SK-N-DZ (cell line): ENCODE measurements at regions not wholly inside any gene's neighbourhood (a gene's known extent, or its start where the extent isn't known, plus 50 kb on each side); places are given as distances from the start of the nearest gene placed in this dataset.

Source experiments
- DNase-seq: peaks from one replicate; pipeline ENCODE4 v3.0.0-alpha.2; 2015; ENCODE audit warnings: low spot score

DNA sequence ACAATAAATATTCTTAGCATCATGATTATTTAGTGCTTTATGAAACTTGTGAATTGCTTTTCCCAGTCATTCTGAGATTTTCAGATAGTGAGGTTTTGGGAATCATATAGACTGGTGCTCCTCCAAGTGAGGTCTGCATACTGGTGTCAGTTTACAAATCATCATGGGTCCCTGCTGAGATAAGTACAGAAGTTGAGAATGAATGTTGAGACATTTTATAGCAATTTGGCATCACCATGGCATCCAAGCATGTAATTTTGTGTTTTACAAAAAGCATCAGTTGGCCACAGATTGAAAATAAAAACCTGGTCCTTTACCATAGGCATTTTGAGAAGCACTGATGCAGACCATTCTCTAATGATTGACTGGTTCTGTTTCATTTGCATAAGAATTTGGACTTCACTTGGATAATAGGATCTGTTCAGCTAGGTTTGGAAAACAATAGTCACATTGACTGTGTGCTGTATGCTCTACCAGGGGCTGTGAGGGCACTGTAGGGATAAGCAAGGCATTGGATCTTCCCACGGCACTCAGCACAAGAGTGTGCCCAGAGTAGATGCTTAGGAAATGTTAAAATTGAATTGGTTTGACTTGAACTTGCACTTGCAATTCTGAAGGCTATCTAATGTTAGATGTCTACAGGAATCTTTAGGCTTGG lies 79.0 kb upstream of the JUN start:
- DNase-seq = no peak

DNA sequence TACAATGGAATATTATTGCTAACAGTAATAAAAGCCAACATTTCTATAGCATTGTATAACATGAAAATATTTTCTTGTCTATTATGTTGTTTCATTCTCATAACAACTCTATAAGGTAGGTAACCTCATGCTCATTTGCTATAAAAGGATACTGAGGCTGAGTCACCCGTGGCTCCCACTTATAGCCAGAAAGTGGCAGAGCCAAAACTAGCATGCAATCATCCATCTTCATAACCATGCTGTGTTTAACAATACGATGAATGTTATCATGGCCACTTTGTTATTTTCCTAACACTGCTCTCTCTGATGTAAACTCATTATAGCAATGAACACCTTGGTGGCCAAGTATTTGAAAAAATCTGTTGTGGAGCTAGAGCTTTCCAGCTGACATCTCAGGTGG lies 80.8 kb upstream of the JUN start:
- DNase-seq = no peak

DNA sequence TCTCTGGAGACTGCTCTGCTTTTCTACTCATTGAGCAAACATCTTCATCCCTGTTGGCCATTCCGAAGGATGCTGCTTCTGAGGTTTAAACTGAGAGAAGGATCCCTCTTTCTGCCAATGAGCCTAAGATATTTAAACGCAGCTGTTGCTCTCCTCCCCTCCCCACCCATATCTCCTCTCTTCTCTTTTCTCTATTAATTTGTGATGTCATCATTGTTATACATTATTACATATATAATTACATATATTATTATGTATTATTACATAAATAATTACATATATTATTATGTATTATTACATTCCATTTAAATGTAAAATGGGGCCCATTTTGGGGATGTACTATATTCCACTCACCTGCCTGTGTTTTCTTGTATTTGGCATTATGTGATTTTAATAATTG lies 82.7 kb upstream of the JUN start:
- no peak for DNase-seq

DNA sequence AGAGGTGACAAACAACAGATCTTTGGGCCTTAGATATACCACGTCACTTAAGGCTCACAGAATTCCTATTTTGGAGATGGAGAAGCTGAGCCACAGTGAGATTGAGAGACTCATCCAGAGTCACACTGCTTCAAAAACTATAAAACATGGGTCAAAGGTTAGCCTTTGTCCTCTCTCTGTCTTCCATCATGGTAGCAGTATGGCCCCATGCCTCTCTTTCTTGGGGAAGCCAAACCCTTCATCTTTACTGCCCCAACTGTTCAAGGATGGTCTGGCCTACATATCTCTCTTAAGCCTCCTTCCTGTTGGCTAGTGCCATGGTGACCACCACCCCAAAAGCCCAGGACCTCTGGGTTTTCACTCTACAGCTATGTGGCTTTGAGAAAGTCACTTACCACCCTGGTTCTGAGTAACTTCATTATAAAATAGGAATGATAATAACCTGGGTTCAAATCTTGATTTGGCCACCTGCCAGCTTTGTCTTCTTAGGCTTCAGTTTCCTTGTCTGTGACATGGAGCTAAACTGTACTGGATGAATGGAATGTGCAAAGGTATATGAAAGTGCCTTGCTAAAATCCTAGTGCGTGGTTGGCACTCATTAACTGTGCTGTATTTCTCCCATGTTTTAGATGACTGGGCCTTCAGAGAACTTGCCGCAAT lies 85.9 kb upstream of the JUN start:
- DNase-seq = no peak

GRCh38 chr1:58870298-58870676 lies 86.4 kb upstream of the JUN start:
- DNase-seq = no peak

DNA sequence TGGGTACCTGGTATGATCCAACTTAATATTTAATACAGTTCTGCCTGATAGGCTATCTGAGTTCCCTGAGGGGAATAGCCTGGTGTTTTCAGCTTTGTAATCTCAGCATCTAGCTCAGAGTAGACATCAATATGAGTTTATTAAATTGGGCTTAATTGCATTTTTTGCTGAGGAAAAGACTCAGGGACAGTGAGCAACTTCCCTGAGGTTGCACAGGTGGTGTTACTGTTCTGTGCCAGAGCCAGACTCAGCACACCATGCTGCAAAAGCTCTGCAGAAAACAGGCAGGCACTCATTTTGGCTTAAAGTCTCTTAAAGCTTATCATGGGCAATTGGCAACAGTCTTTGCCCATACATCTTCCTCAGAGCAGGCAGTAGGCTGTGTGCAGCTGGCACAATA lies 90.5 kb upstream of the JUN start:
- peak; percentile 73 for DNase-seq

- DNase-seq = peak; percentile 78
These were observed 91.2 kb upstream of the JUN start for GRCh38 chr1:58874757-58875755.

DNA sequence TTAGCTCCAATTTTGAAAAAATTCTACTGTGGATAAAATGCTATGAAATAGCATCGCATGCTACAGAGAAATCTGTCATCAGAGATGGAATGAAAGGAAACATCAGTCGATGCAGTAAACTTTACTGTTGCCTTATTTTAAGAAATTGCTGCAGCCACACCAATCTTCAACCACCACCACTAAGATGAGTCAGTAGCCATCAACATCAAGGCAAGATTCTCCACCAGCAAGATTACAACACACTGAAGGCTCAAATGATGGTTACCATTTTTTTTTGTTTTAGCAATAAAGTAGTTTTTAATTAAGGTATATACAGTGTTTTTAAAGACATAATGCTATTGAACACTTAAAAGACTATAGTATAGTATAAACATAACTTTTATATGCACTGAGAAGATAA lies 95.6 kb upstream of the JUN start:
- no peak for DNase-seq

DNA sequence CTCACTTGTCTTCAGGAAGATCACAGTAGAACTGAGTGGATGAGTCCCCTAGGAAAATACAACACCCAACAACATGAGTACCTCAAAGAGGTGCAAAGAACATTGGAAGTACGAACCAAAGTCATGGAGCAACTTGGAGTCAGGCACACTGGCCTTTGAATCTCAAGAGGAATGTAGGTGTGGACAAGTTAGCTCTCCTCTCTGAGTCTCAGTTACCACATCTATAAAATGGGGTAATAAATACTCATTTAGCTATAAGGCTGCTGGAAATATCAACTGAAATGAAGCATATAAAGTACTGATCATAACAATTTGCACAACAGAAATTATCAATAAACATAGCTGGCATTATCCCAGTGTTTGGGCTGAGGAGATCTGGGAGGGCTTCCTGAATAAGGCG lies 96.7 kb upstream of the JUN start:
- DNase-seq = no peak

DNA sequence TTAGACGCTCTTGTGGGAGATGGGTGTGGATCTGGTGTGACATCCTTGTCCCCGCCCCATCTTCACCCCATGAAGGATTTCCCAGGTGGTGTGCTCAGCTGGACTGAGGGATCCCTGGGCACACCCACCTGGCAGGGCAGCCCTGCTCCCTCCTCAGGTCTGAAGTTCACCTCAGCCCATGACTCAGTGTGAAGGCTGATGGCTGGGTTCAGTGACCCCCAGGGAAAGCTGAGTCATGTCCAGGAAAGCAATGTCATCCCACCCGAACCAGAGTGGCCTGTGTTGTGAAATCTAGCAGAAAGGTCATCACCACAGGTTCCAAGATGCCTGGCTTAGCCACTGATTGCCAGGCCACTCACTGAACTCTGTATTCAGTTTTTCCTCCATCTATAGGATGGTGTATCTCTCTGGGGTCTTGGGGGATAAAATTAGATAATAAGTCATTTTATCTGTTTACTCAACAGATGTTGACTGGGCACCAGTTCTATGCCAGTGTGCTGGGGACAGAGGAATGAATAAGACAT lies 97.7 kb upstream of the JUN start:
- no peak for DNase-seq

- no peak for DNase-seq
These were observed 98.6 kb upstream of the JUN start for GRCh38 chr1:58882322-58882948.

GRCh38 chr1:58883037-58883887 lies 99.4 kb upstream of the JUN start:
- DNase-seq = no peak

GRCh38 chr1:58883888-58884482 lies 100.1 kb upstream of the JUN start:
- peak; percentile 67 for DNase-seq

DNA sequence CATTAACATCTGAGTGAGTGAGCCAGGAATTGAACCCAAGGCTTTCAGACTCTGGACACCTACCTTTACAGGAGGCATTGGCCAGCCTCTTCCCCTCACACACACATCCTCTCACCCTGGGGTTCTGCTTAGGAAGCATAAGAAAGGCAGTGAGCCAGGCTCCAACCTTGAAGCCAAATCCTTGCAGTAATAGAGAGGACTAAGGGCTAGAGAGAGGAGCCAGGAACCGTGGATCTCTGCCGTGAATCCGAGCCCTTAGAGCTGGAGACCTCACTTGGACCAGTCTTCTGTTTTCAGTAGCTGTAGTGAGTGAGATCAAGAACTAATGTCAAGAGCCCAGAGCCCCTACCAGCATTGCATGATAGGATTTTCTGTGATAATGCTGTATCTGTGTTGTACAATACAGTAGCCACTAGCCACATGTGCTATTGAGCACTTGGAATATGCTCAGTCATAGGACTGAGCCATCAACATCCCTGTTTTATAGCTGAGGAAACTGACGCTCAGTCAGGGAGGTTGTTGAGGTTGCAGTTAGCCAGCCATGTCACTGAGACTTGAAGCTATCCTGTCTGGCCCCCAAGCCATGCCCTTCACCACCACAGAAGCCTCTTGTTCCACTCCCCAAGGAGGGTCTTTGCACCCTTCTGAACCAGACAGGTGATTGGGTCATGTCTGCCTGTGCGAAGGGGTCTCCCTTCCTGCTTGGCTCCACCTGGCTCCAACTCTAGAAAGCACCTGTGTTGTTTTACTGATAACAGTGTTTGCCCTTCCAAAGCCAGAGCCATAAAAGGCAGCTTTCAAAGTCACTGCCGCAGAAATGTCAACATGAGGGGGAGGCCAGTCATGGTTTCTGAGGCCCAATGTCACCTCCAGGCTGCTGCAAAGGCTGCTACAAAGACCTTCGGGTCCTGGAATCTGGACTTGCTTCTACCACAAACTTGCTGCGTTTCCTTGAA lies 101.1 kb upstream of the JUN start:
- DNase-seq = no peak

GRCh38 chr1:58885998-58886397 lies 102.2 kb upstream of the JUN start:
- no peak for DNase-seq

- DNase-seq = no peak
These were observed 102.8 kb upstream of the JUN start for GRCh38 chr1:58886611-58887010.

- DNase-seq = no peak
These were observed 103.2 kb upstream of the JUN start for GRCh38 chr1:58887059-58887458.

GRCh38 chr1:58888833-58889232 lies 105.0 kb upstream of the JUN start:
- DNase-seq = no peak

GRCh38 chr1:58890113-58890512 lies 106.3 kb upstream of the JUN start:
- DNase-seq = no peak
